ENCODE measurements at regions not wholly inside any gene's neighbourhood (a gene's known extent, or its start where the extent isn't known, plus 50 kb on each side); places are given as distances from the start of the nearest gene placed in this dataset.

DNA sequence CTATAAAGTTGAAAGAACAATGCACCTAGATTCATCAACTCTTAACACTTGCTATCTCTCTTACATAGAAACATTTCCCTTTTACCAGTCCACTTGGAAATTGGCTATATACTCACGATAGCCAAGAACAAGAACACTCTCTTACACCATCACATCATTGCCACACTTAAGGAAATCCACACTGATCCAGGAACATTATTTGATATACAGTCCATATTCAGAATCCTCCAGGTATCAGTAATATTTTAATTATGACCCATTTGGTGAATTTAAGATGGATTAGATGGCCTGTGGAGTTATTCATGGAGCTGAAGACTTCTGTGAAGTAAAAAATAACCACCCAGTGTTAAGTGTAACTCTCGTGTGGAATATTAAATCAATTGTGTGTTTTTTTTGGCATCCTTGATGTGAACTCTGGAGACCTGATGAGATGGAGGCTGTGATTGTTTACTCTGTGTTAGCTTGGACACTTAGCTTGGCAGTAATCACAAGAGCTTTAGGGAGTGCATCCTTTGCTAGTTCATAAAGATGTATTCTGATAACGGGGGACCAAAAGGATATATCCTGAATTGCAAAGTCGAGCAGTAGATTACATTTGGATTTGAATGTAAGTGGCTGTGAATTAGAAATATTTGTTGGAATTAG is 52.0 kb upstream of the ABL1 start:
- no peak for ATAC-seq
- CTCF ChIA-PET: interaction anchor here (1.0 to 2.1 kb wide), 4 partner anchors 11 to 84 kb away, joined by 3 to 6 read pairs (median 4); no protein-coding TSS in a partner anchor

GRCh38 chr9:130785053-130785452 is 50.0 kb upstream of the ABL1 start:
- no peak for FAIRE-seq

More for the DNA sequence above, 52.0 kb upstream of the ABL1 start:
- Histone ChIP-seq H3K4me1 (peaks cover 50% of the 10 kb centered on the region), H3K4me3 (no peak overlapping the region), H3K27ac (peak overlapping the region; percentile 84 to 88; a peak in 5 of 6 replicates), H3K9me3 (no peaks in the 10 kb centered on the region), H3K4me2 (peak overlapping the region; percentile 73)
- TF ChIP-seq ZC3H11A (IDR thresholded peaks at IDR 0.05) (no peak), TP53 (CRISPR knock-in tag; IDR thresholded peaks at IDR 0.05) (no peak), CTCF (IDR thresholded peaks at IDR 0.05) (no peak), RARB (CRISPR knock-in tag; IDR thresholded peaks at IDR 0.05) (no peak), ZSCAN20 (CRISPR knock-in tag; IDR thresholded peaks at IDR 0.05) (no peak), TFCP2L1 (CRISPR knock-in tag; IDR thresholded peaks at IDR 0.05) (no peak), GATA3 (IDR thresholded peaks at IDR 0.05; ENCODE audit: borderline replicate concordance) (no peak)
- TF ChIP-seq, protein P1, sequence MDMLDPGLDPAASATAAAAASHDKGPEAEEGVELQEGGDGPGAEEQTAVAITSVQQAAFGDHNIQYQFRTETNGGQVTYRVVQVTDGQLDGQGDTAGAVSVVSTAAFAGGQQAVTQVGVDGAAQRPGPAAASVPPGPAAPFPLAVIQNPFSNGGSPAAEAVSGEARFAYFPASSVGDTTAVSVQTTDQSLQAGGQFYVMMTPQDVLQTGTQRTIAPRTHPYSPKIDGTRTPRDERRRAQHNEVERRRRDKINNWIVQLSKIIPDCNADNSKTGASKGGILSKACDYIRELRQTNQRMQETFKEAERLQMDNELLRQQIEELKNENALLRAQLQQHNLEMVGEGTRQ (IDR thresholded peaks at IDR 0.05): no peak
- TF ChIP-seq, protein P2, sequence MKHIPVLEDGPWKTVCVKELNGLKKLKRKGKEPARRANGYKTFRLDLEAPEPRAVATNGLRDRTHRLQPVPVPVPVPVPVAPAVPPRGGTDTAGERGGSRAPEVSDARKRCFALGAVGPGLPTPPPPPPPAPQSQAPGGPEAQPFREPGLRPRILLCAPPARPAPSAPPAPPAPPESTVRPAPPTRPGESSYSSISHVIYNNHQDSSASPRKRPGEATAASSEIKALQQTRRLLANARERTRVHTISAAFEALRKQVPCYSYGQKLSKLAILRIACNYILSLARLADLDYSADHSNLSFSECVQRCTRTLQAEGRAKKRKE (CRISPR knock-in tag; IDR thresholded peaks at IDR 0.05; ENCODE audit: low read depth): no peak
- TF ChIP-seq, protein P3, sequence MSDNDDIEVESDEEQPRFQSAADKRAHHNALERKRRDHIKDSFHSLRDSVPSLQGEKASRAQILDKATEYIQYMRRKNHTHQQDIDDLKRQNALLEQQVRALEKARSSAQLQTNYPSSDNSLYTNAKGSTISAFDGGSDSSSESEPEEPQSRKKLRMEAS (IDR thresholded peaks at IDR 0.05): no peak
- DNase-seq (ENCODE audit: low read depth in 1 of 2, low spot score in 1 of 2) (no peak), FAIRE-seq (no peak)
- POLR2A ChIA-PET: interaction anchor here (0.6 kb wide), 2 partner anchors 31 to 54 kb away, joined by 3 to 5 read pairs; no protein-coding TSS in a partner anchor
- 41% methylated on average over 4 of the region's 4 CpGs for WGBS (ENCODE audit: missing lambda C conversion rate)

More at GRCh38 chr9:130785053-130785452, 50.0 kb upstream of the ABL1 start:
- POLR2A ChIA-PET: no interaction called here
- no peak for DNase-seq (ENCODE audit: low read depth in 1 of 2, low spot score in 1 of 2)
- ATAC-seq: no peak
- H3K9me3 ChIP-seq: peaks cover 14% of the 10 kb centered on the region; the same call in 2 of the 3 replicates
- 80% methylated on average over 8 of the region's 8 CpGs for WGBS (ENCODE audit: missing lambda C conversion rate)
- TF ChIP-seq HDAC2 (IDR thresholded peaks at IDR 0.05): no peak
- TF ChIP-seq CHD4 (IDR thresholded peaks at IDR 0.05; ENCODE audit: borderline replicate concordance): no peak
- no peak for TF ChIP-seq SREBF2 (IDR thresholded peaks at IDR 0.05)
- TF ChIP-seq, protein P2 (CRISPR knock-in tag; IDR thresholded peaks at IDR 0.05; ENCODE audit: low read depth): no peak
- TF ChIP-seq FOXS1 (CRISPR knock-in tag; IDR thresholded peaks at IDR 0.05): no peak
- no peak for TF ChIP-seq MAFK (IDR thresholded peaks at IDR 0.05; ENCODE audit: partially characterized antibody)
- TF ChIP-seq EP300 (IDR thresholded peaks at IDR 0.05): no peak
- TF ChIP-seq, protein P1 (IDR thresholded peaks at IDR 0.05): no peak
- no peak for TF ChIP-seq HOXB13 (CRISPR knock-in tag; IDR thresholded peaks at IDR 0.05; ENCODE audit: low read depth)
- no peak for TF ChIP-seq ESRRA (IDR thresholded peaks at IDR 0.05; ENCODE audit: borderline replicate concordance, low read length)
- peak overlapping the region in 1 of 2 experiments; percentile 9; a peak in 1 of 6 replicates for H3K27ac ChIP-seq
- H3K4me3 ChIP-seq: no peak overlapping the region
- H3K4me1 ChIP-seq: peaks cover 31% of the 10 kb centered on the region
- H3K4me2 ChIP-seq: no peak overlapping the region
- CTCF ChIA-PET: interaction anchor here (1.6 to 3.5 kb wide), 3 partner anchors 13 to 85 kb away, joined by 4 to 23 read pairs (median 7); no protein-coding TSS in a partner anchor
